ENCODE measurements at regions not wholly inside any gene's neighbourhood (a gene's known extent, or its start where the extent isn't known, plus 50 kb on each side); places are given as distances from the start of the nearest gene placed in this dataset.

- DNase-seq = no peak
These were observed 763.9 kb downstream of the DOK5 start for GRCh38 chr20:55239269-55239668.

- no peak for DNase-seq
These were observed 757.3 kb downstream of the DOK5 start for GRCh38 chr20:55232647-55233046.

GRCh38 chr20:55229451-55229850 lies 754.1 kb downstream of the DOK5 start:
- DNase-seq = no peak

GRCh38 chr20:55216525-55217242 lies 741.3 kb downstream of the DOK5 start:
- DNase-seq = no peak

- no peak for DNase-seq
These were observed 738.3 kb downstream of the DOK5 start for GRCh38 chr20:55213653-55214052.

GRCh38 chr20:55211481-55211880 lies 736.1 kb downstream of the DOK5 start:
- DNase-seq = no peak

GRCh38 chr20:55205665-55206064 lies 730.3 kb downstream of the DOK5 start:
- DNase-seq = no peak

- no peak for DNase-seq
These were observed 724.9 kb downstream of the DOK5 start for GRCh38 chr20:55200317-55200716.

GRCh38 chr20:55194947-55195346 lies 719.6 kb downstream of the DOK5 start:
- no peak for DNase-seq

- no peak for DNase-seq
These were observed 710.8 kb downstream of the DOK5 start for GRCh38 chr20:55186228-55186627.

GRCh38 chr20:55175081-55175480 lies 699.7 kb downstream of the DOK5 start:
- no peak for DNase-seq

GRCh38 chr20:55174635-55175034 lies 699.2 kb downstream of the DOK5 start:
- no peak for DNase-seq

GRCh38 chr20:55174172-55174571 lies 698.8 kb downstream of the DOK5 start:
- no peak for DNase-seq

- no peak for DNase-seq
These were observed 698.2 kb downstream of the DOK5 start for GRCh38 chr20:55173601-55174000.

GRCh38 chr20:55172310-55173002 lies 697.1 kb downstream of the DOK5 start:
- no peak for DNase-seq

GRCh38 chr20:55166063-55166462 lies 690.7 kb downstream of the DOK5 start:
- no peak for DNase-seq

GRCh38 chr20:55160996-55161395 lies 685.6 kb downstream of the DOK5 start:
- DNase-seq = no peak

GRCh38 chr20:55160037-55160436 lies 684.6 kb downstream of the DOK5 start:
- DNase-seq = no peak

GRCh38 chr20:55159230-55159629 lies 683.8 kb downstream of the DOK5 start:
- DNase-seq = no peak

GRCh38 chr20:55158446-55158845 lies 683.1 kb downstream of the DOK5 start:
- DNase-seq = no peak

- no peak for DNase-seq
These were observed 680.0 kb downstream of the DOK5 start for GRCh38 chr20:55155360-55155759.

- no peak for DNase-seq
These were observed 677.7 kb downstream of the DOK5 start for GRCh38 chr20:55153001-55153645.

- no peak for DNase-seq
These were observed 675.8 kb downstream of the DOK5 start for GRCh38 chr20:55151171-55151570.

GRCh38 chr20:55143601-55144000 lies 668.2 kb downstream of the DOK5 start:
- DNase-seq = no peak

All from NCI-H446 treated with DMSO at 0.1 percent for 48 hours (cell line).